C4-2B (cell line): ENCODE measurements at regions not wholly inside any gene's neighbourhood (a gene's known extent, or its start where the extent isn't known, plus 50 kb on each side); places are given as distances from the start of the nearest gene placed in this dataset.

Source experiments
- CTCF ChIP-seq: fragments of 450-650 bp; conservative IDR thresholded peaks from 2 replicates; pipeline ENCODE4 v1.5.1; 2017; ENCODE audit warnings: mild to moderate bottlenecking
- ZFX ChIP-seq: fragments of 450-650 bp; IDR thresholded peaks from 2 replicates; pipeline ENCODE4 v1.6.1; 2017

- TF ChIP-seq CTCF, result no peak
- no peak for TF ChIP-seq ZFX
Measured at GRCh38 chr3:176523114-176523513, 674.2 kb downstream of the TBL1XR1 start.
